RWPE1 (cell line): ENCODE measurements at regions not wholly inside any gene's neighbourhood (a gene's known extent, or its start where the extent isn't known, plus 50 kb on each side); places are given as distances from the start of the nearest gene placed in this dataset.

Experiments used
- CTCF ChIA-PET: fragments of 350-600 bp; sonication (Branson Sonifier 250); formaldehyde crosslinking; extraction: SDS; loops from one replicate; lab custom pipeline; 2021; lab: Yijun Ruan, JAX
- POLR2A ChIA-PET: fragments of 400-600 bp; formaldehyde crosslinking; extraction: SDS; loops from one replicate; lab custom pipeline; 2020; ENCODE audit warnings: antibody characterized with exemption; ENCODE audit not compliant: low non-redundant PET; lab: Yijun Ruan, JAX
- DNase-seq: peaks from one replicate; pipeline ENCODE4 v3.0.0; 2012; ENCODE audit warnings: low spot score
- H3K27ac ChIP-seq: fragments of 450-650 bp; 2 replicates; pipeline ENCODE4 v1.5.1; 2017
- CTCF ChIP-seq: fragments of 450-650 bp; conservative IDR thresholded peaks from 2 replicates; pipeline ENCODE4 v1.5.1; 2017; ENCODE audit warnings: low read depth, mild to moderate bottlenecking

DNA sequence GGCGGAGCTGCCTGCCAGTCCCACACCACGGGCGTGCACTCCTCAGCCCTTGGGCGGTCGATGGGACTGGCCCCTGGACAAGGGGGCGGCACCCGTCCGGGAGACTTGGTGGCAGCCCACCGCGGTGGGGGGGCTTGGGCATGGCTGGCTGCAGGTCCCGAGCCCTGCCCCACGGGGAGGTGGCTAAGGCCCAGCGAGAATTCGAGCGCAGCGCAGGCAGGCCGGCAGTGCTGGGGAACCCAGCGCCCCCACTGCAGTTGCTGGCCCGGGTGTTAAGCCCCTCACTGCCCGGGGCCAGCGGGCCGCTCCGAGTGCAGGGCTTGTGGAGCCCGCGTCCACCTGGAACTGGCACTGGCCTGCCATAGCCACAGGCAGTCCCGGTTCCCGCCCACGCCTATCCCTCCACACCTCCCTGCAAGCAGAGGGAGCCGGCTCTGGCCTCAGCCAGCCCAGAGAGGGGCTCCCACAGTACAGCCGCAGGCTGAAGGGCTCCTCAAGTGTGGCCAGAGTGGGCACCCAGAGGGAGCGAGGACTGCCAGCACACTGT, 742.9 kb upstream of the DDX18 start:
- POLR2A ChIA-PET, result no interaction called here
- CTCF ChIA-PET, result no interaction called here
- H3K27ac ChIP-seq, result no peak overlapping the region
- no peak for DNase-seq
- TF ChIP-seq CTCF, result no peak

DNA sequence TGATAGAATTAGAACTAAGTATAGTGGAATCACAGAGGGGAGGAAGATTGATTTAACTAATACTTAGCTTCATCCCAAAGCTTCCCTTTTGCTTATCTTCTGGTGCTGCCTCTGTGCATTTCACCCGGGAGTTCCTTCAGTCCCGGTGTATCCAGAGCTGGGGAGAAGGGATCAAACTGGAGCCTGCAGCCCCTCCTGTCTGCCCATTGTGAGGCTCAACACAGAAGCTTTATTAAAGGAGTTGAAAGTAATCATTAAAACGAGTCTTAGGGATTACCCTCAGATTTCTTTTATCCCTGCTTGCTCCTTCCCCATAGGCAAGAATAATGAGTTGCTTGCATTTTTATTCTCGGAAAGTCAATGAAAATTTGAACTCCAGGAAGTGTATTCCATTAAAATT, 739.7 kb upstream of the DDX18 start:
- no peak for TF ChIP-seq CTCF
- ChIA-PET POLR2A (no interaction called here), CTCF (interaction anchor here (0.6 kb wide), 1 partner anchor 761 kb away, joined by 3 read pairs; no protein-coding TSS in a partner anchor)
- H3K27ac ChIP-seq, result no peak overlapping the region
- DNase-seq, result no peak

- ChIA-PET POLR2A (interaction anchor here (0.6 kb wide), 1 partner anchor 13 kb away, joined by 3 read pairs; no protein-coding TSS in a partner anchor), CTCF (no interaction called here)
- TF ChIP-seq CTCF, result no peak
- H3K27ac ChIP-seq, result no peak overlapping the region
- no peak for DNase-seq
Measured at GRCh38 chr2:117085256-117085655, 729.2 kb upstream of the DDX18 start.

DNA sequence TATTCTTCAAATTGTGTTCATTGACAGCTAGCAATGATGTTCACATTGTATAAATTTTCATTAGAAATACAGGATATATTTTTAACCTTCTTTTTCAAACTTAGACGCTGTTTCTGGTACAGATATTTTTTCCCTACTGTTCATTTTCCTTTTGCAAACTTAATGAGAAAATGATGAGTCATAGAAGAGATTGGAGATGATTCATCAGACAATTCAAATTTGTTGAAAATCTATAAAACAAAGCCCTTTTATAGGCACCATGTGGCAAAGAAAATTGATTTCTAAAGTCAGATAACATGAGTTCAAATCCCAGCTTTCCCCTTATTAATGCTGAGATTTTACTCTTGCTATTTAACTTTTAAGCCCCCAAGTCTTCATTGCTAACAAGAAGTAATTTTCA, 728.8 kb upstream of the DDX18 start:
- CTCF ChIA-PET, result no interaction called here
- POLR2A ChIA-PET, result no interaction called here
- no peak for DNase-seq
- no peak overlapping the region for H3K27ac ChIP-seq
- TF ChIP-seq CTCF, result no peak

- ChIA-PET POLR2A (no interaction called here), CTCF (interaction anchor here (0.7 kb wide), 1 partner anchor 918 kb away, joined by 6 read pairs; no protein-coding TSS in a partner anchor)
- no peak for DNase-seq
- no peak for TF ChIP-seq CTCF
- H3K27ac ChIP-seq, result no peak overlapping the region
Measured at GRCh38 chr2:117086174-117086942, 728.1 kb upstream of the DDX18 start.

DNA sequence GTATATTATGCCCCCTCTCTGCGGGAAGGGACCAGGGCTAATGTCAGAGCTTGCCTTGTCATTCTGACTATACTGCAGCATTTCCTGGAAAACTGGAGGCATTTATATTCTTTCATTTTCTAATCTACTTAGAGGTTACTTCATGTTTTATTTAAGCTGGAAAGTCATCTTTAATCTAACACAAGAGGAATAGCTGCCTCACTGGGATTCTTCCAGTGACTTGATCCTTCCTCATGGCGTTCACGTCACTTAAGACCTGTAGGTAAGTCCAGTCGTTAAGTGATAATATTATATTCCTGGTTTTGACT, 727.6 kb upstream of the DDX18 start:
- no peak for DNase-seq
- TF ChIP-seq CTCF, result no peak
- POLR2A ChIA-PET, result no interaction called here
- no peak overlapping the region for H3K27ac ChIP-seq
- CTCF ChIA-PET, result interaction anchor here (0.7 kb wide), 1 partner anchor 919 kb away, joined by 6 read pairs; no protein-coding TSS in a partner anchor
